Heart left ventricle (tissue), 13 donors: ENCODE measurements at regions not wholly inside any gene's neighbourhood (a gene's known extent, or its start where the extent isn't known, plus 50 kb on each side); places are given as distances from the start of the nearest gene placed in this dataset.

Experiments used
- CTCF ChIP-seq, 12 donors: fragments of 200-600 bp; sonication (generic) in 4 of 12; IDR thresholded peaks; one replicate each; pipeline versions ENCODE4 v1.5.0 to v1.8.0; 2018 to 2022; ENCODE audit warnings: antibody characterized with exemption in 12 of 12, mild to moderate bottlenecking in 5 of 12
- POLR2A ChIP-seq, 2 donors: fragments of 450-650 bp; IDR thresholded peaks; one replicate each; pipeline ENCODE4 v1.6.1; 2017; ENCODE audit warnings: antibody characterized with exemption in 2 of 2, mild to moderate bottlenecking in 2 of 2, moderate library complexity in 2 of 2
- donor health status: ischemic (EF 13 %, LVEDD 7.1; RV severe dilation, severe dysfunction).
- donor health status: DM: no; HTN: yes; CAD: no.
- donor health status: DM: no; HTN: no; CAD: no.
- donor health status: ischemic (EF 25% LVEDD 6.9; RV normal size, moderate dysfunction).
- donor health status: ischemic (EF 25% LVEDD 5.7; RV mildly dilated, moderate dysfunction).
- donor health status: ischemic (EF 35%, LVEDD 5.7; RV mildly dilated, moderate dysfunction).
- donor health status: nonischemic (EF 11% LVEDD 7.7; RV severe dilation, severe dysfunction).
- donor health status: DM: yes; HTN: yes; CAD: no.
- donor health status: PGD.
- donor health status: ischemic (EF 29% LVEDD 5.4; RV normal size, mild dysfunction).
- donor health status: nonischemic (EF 23%, LVEDD 6.1; RV moderate dilation, normal function).

GRCh38 chr4:30056016-30056766 is 664.0 kb upstream of the PCDH7 start:
- TF ChIP-seq POLR2A (IDR thresholded peaks at IDR 0.05) (no peak), CTCF (IDR thresholded peaks at IDR 0.05) (no peak)
